ENCODE measurements at regions not wholly inside any gene's neighbourhood (a gene's known extent, or its start where the extent isn't known, plus 50 kb on each side); places are given as distances from the start of the nearest gene placed in this dataset.

GRCh38 chr4:24705016-24705753, 90.2 kb upstream of the SOD3 start:
- TF ChIP-seq CTCF (conservative IDR thresholded peaks at IDR 0.05; ENCODE audit: low read length) (no peak), EZH2phosphoT487 (IDR thresholded peaks at IDR 0.05; ENCODE audit: borderline replicate concordance) (no peak)

All from Loucy (cell line).